OCI-LY3 (cell line): ENCODE measurements at regions not wholly inside any gene's neighbourhood (a gene's known extent, or its start where the extent isn't known, plus 50 kb on each side); places are given as distances from the start of the nearest gene placed in this dataset.
A peak's percentile ranks its signal among the peaks of the same experiment; 100 is the strongest.

Experiments used
- EZH2phosphoT487 ChIP-seq: fragments of 200-600 bp; shearing (Covaris generic); IDR thresholded peaks from 2 replicates; pipeline ENCODE4 v1.6.1; 2018; ENCODE audit warnings: antibody characterized with exemption, mixed run types, low read depth
- TF ChIP-seq, protein P1 (sequence below): fragments of 200-600, 300-600 bp; sonication (generic); IDR thresholded peaks from 2 replicates; pipeline ENCODE4 v1.5.1; 2014; ENCODE audit warnings: antibody characterized with exemption, low read length, low read depth

DNA sequence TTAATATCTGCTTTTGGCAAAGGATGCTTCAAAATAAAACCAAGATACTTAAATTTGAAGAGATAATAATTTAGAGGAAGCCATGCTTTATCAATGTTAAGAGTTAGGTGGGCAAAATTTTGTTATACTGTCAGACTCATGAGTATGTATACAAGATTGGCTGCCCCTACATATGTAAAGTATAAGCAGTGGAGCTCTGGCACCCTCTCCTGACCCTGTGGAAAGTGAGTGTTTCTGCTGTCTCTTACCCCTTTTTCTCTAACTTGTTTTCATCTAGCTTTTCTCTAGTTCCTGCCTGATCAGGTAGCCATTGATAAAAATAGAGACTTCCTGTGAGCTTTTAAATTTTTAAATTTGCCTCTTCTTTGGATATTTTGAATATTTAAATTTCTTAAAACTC, 710.9 kb upstream of the SPRY2 start:
- TF ChIP-seq, protein P1, sequence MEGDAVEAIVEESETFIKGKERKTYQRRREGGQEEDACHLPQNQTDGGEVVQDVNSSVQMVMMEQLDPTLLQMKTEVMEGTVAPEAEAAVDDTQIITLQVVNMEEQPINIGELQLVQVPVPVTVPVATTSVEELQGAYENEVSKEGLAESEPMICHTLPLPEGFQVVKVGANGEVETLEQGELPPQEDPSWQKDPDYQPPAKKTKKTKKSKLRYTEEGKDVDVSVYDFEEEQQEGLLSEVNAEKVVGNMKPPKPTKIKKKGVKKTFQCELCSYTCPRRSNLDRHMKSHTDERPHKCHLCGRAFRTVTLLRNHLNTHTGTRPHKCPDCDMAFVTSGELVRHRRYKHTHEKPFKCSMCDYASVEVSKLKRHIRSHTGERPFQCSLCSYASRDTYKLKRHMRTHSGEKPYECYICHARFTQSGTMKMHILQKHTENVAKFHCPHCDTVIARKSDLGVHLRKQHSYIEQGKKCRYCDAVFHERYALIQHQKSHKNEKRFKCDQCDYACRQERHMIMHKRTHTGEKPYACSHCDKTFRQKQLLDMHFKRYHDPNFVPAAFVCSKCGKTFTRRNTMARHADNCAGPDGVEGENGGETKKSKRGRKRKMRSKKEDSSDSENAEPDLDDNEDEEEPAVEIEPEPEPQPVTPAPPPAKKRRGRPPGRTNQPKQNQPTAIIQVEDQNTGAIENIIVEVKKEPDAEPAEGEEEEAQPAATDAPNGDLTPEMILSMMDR: peak; percentile 34
- no peak for TF ChIP-seq EZH2phosphoT487
